Panc1 (cell line): ENCODE measurements at regions not wholly inside any gene's neighbourhood (a gene's known extent, or its start where the extent isn't known, plus 50 kb on each side); places are given as distances from the start of the nearest gene placed in this dataset.

Experiments
- ATAC-seq: fragments of 200-7000 bp; cut with Tn5 transposase; 2 replicates; pipeline ENCODE4 v1.9.1; 2020; ENCODE audit warnings: mild to moderate bottlenecking, moderate library complexity
- BruUV-seq: library from RNA; stranded (reverse); fragments of 400-500 nt; replicated peaks from 2 replicates; lab custom pipeline; 2021; lab: Mats Ljungman, UMichigan
- CTCF ChIA-PET: fragments of 300-600 bp; sonication (Branson Sonifier 250); formaldehyde crosslinking; loops from one replicate; lab custom pipeline; 2022; ENCODE audit warnings: antibody characterized with exemption; lab: Charles Lee
- POLR2A ChIA-PET: fragments of 300-600 bp; sonication (Branson Sonifier 250); formaldehyde crosslinking; loops from one replicate; lab custom pipeline; 2022; ENCODE audit warnings: antibody characterized with exemption; lab: Charles Lee
- DNase-seq: peaks from one replicate; pipeline ENCODE4 v3.0.0-alpha.2; 2010; ENCODE audit warnings: low read depth, low spot score
- H3K27ac ChIP-seq: 2 replicates; pipeline ENCODE4 v1.5.1; 2011; ENCODE audit warnings: mild to moderate bottlenecking, low read length, inconsistent platforms
- H3K27me3 ChIP-seq: fragments of 200-500 bp; sonication (Bioruptor generic); 2 replicates; pipeline ENCODE4 v1.6.0; 2014; ENCODE audit warnings: low read length, inconsistent platforms; ENCODE audit not compliant: control insufficient read depth, insufficient read depth
- H3K36me3 ChIP-seq: fragments of 200-500 bp; sonication (Bioruptor generic); 2 replicates; pipeline ENCODE4 v1.5.1; 2014; ENCODE audit warnings: inconsistent platforms, mild to moderate bottlenecking, low read length, moderate library complexity; ENCODE audit not compliant: control insufficient read depth, insufficient read depth
- H3K4me1 ChIP-seq: 2 replicates; pipeline ENCODE4 v1.5.1; 2011; ENCODE audit warnings: inconsistent platforms, mild to moderate bottlenecking, low read length, moderate library complexity; ENCODE audit not compliant: control insufficient read depth, insufficient read depth
- H3K4me3 ChIP-seq, 2 experiments: 2 replicates each; pipeline ENCODE4 v1.5.1; 2011 to 2012; ENCODE audit warnings: low read depth in 2 of 2, low read length in 2 of 2, mild to moderate bottlenecking in 2 of 2, inconsistent platforms in 1 of 2, moderate library complexity in 1 of 2
- H3K9me3 ChIP-seq: fragments of 200-500 bp; sonication (Bioruptor generic); 2 replicates; pipeline ENCODE4 v1.5.1; 2014; ENCODE audit warnings: low read depth, mild to moderate bottlenecking, inconsistent platforms, low read length, moderate library complexity; ENCODE audit not compliant: control insufficient read depth, insufficient read depth
- CTCF ChIP-seq: fragments of 450-650 bp; IDR thresholded peaks from 2 replicates; pipeline ENCODE4 v1.5.1; 2017; ENCODE audit warnings: mild to moderate bottlenecking
- POLR2AphosphoS5 ChIP-seq: IDR thresholded peaks from 2 replicates; pipeline ENCODE4 v1.6.1; 2012; ENCODE audit warnings: mild to moderate bottlenecking, low read depth, low read length, moderate library complexity
- REST ChIP-seq, 2 experiments: IDR thresholded peaks; 2 replicates each; pipeline ENCODE4 v1.6.1; 2011 to 2012; ENCODE audit warnings: low read depth in 2 of 2, control low read depth in 1 of 2, low read length in 1 of 2, mild to moderate bottlenecking in 1 of 2, moderate library complexity in 1 of 2; ENCODE audit not compliant: insufficient read depth in 1 of 2
- SIN3A ChIP-seq: IDR thresholded peaks from 2 replicates; pipeline ENCODE4 v1.6.1; 2012; ENCODE audit warnings: low read depth, mild to moderate bottlenecking, low read length, moderate library complexity, borderline replicate concordance; ENCODE audit not compliant: insufficient read depth
- TCF7L2 ChIP-seq: IDR thresholded peaks from 2 replicates; pipeline ENCODE4 v1.6.1; 2011; ENCODE audit warnings: mild to moderate bottlenecking, low read depth, low read length, inconsistent platforms
- in situ Hi-C: cut with HindIII; loops from 2 replicates; pipeline ENCODE4 v1.10.0; 2016; ENCODE audit warnings: low sequenced_read_pairs, low pct_unique_long_range_greater_than_20kb
- intact Hi-C: fragments of 100-400 bp; cut with micrococcal nuclease; formaldehyde crosslinking; loops from one replicate; pipeline ENCODE4 v1.10.0; 2022; ENCODE audit not compliant: unreplicated experiment

GRCh38 chr17:33560165-33560564 lies 267.1 kb upstream of the ASIC2 start:
- no peak for DNase-seq
- Histone ChIP-seq H3K36me3 (no peaks in the 10 kb centered on the region), H3K4me3 (no peak overlapping the region), H3K9me3 (no peaks in the 10 kb centered on the region), H3K27ac (no peak overlapping the region), H3K4me1 (no peaks in the 10 kb centered on the region; the same call in 1 of the 2 replicates), H3K27me3 (peaks cover 2% of the 10 kb centered on the region; the same call in 1 of the 2 replicates)
- in situ Hi-C loops = no loop called here
- CTCF ChIA-PET = no interaction called here
- TF ChIP-seq CTCF = no peak
- TF ChIP-seq REST (IDR thresholded peaks at IDR 0.05; ENCODE audit: insufficient read depth in 1 of 2, low read depth in 2 of 2, low read length in 1 of 2) = no peak
- TF ChIP-seq SIN3A = no peak
- TF ChIP-seq POLR2AphosphoS5 = no peak
- no peak for TF ChIP-seq TCF7L2
- ATAC-seq = no peak
- intact Hi-C loops = no loop called here
- POLR2A ChIA-PET = no interaction called here
- BruUV-seq = no TSS peak

GRCh38 chr17:33560871-33561270 lies 267.8 kb upstream of the ASIC2 start:
- Histone ChIP-seq H3K27ac (no peak overlapping the region), H3K9me3 (no peaks in the 10 kb centered on the region), H3K4me3 (no peak overlapping the region), H3K36me3 (no peaks in the 10 kb centered on the region), H3K27me3 (peaks cover 2% of the 10 kb centered on the region; the same call in 1 of the 2 replicates), H3K4me1 (no peaks in the 10 kb centered on the region; the same call in 1 of the 2 replicates)
- no peak for DNase-seq
- intact Hi-C loops (no loop called here), in situ Hi-C loops (no loop called here)
- no peak for ATAC-seq
- no TSS peak for BruUV-seq
- CTCF ChIA-PET = no interaction called here
- POLR2A ChIA-PET = no interaction called here
- no peak for TF ChIP-seq SIN3A
- no peak for TF ChIP-seq POLR2AphosphoS5
- no peak for TF ChIP-seq CTCF
- TF ChIP-seq REST (IDR thresholded peaks at IDR 0.05; ENCODE audit: insufficient read depth in 1 of 2, low read depth in 2 of 2, low read length in 1 of 2) = no peak
- no peak for TF ChIP-seq TCF7L2
